ENCODE measurements at regions not wholly inside any gene's neighbourhood (a gene's known extent, or its start where the extent isn't known, plus 50 kb on each side); places are given as distances from the start of the nearest gene placed in this dataset.

DNA sequence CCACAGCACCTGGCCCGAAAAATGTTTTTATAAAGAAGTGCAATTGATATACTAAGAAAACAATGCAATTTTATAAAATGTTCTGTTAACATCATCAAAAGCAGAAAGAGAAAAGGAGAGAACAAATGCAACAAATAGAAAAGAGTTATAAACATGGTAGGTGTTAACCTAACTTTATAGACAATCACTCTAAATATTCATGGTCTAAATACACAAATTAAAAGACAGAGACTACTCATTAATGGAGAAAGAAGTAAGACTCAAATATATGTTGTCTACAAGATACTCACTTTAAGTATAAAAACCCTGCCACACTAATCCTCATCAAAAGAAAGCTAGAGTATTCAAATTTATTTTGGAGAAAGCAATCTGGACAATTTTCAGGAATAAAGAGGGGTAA lies 425.3 kb upstream of the ANKRD30A start:
- no peak for DNase-seq (ENCODE audit: low spot score)

DNA sequence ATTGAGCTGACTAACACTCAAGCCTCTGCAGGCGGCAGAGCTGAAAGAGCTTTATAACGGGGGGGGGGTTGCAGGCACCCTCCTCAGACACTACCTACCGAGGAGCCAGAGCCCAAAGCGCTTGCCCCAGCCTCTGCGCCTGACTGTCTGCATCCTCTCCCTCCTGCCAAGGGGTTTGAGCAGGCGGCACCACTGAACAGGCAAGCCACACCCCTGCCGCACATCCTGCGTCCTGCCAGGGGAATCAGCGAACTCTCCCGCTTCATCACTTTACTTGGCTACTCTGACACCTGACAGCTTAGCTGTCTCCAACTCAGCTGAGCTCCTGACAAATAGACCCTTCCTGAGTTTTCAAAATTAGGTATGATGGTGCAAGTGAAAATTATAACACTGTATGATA lies 432.6 kb upstream of the ANKRD30A start:
- DNase-seq (ENCODE audit: low spot score) = no peak

DNA sequence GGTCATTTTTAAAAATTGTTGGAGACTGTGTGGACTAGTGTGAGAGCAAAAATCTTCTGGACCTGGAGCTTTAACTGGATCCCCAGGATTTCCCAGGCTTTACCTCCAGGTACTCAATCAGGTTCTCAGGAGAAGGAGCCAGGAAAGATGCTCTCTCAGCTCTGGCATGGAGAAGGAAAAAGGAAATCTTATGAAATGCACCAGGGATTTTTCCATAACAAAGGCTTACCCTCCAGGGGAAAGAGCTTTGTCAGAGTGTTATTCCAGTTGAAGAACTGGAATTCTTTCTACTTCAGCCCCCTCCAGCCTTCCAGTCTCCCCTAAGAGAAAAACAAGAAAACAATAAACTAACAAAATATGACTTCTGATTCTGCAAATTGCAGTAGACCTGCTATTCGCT lies 436.7 kb upstream of the ANKRD30A start:
- no peak for DNase-seq (ENCODE audit: low spot score)

DNA sequence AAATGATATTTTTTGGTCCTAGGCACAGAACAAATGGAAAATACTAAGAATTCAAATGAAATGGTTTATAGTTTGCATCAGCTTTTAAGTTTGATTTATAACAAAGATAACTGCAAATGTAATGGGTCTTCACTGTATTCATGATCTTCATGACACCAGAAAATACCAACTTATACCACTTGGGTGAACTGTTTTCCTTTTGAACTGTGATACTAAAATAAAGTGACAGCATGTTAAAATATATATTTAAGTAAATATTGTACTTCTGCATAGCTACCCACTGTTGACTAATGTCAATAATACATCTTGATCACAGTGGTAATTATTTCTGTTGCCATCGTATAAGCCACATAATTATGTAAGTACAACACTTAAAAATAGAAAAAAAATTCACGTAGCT lies 442.0 kb upstream of the ANKRD30A start:
- no peak for DNase-seq (ENCODE audit: low spot score)

DNA sequence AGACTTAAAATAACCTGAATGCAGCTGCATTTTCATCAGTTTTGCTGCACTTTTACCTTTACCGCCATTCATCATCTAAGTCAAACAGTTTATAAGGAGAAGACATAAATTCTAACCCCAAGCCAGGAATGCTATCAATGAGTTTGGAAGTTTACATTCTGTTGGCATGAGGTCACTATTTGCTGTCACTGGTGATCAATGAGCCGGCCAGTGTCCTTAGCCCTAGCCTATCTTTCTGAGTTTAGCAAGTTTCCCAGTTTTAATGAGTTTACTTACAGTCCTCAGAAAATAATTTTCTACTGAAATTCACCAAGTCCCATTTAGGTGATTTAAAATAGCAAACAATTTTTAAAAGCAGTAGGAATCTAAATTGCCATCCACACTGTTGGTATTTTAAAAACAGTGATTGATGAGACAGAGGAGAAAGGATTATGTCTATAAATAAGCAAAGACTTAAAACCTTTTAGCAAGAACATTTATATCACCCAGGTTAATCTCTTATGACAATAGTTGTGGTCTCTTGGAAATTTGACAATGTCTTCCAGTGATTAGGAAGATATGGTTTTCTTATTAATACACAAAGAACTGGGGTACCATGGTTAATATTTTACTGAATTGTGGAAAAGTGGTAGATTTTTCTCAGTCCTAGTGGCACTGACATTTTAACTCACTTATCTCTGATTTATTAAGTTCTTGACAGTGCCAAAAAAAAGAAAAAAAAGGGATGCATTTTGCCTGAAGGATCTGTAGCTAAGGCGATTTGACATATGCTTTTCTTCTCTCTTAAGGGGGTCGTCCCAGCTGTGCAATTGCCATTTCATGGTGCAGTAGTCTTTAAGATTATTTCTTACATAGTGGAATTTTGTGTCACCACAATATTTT lies 443.4 kb upstream of the ANKRD30A start:
- DNase-seq (ENCODE audit: low spot score) = no peak

DNA sequence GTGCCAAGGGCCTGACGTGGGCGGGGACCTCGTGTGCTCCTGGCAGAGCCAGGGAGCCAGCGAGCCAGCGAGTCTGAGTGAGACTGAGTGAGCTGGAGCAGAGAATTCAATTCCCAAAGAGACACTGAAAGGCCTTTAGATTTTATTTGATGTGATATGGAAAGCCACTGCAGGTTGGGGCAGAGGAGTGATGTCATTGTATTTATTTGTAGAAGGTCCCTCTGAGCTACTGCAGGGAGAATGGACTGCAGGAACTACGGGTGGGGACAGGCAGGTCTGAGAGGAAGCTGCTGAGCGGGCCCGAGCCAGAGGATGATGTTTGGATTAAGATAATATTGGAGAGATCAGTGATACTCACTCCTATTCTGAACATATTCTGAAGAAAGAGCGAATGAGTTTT lies 445.8 kb upstream of the ANKRD30A start:
- DNase-seq (ENCODE audit: low spot score) = no peak

DNA sequence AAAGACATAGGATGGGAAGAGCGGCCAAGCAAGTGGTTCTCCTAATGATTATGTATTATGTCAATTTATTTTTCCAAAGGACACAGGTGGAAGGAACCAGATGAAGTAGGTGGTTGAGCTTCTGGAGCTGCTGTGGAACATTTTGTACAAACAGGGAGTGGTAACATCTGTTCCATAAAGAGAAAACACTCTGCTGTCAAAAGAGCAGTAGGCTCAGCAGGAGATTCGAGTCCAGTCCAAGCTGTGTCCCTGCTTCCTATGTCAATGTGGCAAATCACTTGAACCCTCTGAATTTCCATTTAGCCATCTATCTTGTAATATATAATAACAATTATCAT lies 448.0 kb upstream of the ANKRD30A start:
- no peak for DNase-seq (ENCODE audit: low spot score)

DNA sequence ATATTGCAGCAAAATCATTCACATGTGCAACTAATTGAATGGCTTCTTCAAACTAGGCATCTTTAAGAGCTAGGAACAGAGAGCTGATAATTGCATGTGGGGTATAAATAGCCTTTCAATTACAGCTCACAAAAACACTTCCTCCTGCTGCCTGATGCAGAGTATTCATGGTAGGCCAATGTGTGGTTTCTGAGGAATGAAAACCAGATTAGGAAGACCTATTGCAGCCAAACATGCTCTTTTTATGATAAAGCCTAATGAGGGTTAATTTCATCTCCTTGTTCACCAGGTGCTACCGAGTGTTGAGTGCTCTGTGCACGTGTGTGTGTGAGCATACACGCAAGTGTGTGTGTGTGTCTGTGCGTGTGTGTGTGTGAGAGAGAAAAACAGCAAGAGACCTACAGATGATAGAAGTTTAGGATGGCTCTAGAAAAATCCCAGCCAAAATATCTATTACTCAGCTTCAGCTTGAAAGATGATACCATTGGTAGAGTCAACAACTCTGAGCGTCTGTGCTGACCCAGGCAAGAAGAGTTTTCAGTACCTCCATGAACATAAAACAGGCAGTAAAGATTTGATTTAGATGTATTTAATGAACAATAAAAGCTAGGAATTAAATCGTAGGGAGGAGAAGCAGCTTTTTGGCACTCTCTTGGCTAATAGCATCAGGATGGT lies 448.5 kb upstream of the ANKRD30A start:
- no peak for DNase-seq (ENCODE audit: low spot score)

DNA sequence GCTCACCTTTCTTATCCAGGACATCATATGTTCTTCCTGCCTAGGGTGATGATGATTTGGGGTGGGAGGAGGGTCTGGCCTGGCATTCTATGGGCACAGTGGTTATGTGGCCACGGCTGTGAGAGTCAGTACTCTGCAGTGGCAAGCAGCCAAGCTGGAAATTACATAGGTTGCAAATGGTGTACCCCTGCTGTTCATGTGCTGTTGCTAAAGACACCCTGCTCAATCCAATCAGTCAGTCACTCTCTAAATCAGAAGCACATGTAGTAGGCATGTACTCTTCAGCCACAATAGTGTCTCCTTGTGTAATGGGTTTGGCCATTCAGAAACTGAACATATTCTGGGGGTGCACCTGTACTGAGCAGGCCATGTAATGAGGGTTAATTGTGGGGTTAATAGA lies 449.1 kb upstream of the ANKRD30A start:
- no peak for DNase-seq (ENCODE audit: low spot score)

DNA sequence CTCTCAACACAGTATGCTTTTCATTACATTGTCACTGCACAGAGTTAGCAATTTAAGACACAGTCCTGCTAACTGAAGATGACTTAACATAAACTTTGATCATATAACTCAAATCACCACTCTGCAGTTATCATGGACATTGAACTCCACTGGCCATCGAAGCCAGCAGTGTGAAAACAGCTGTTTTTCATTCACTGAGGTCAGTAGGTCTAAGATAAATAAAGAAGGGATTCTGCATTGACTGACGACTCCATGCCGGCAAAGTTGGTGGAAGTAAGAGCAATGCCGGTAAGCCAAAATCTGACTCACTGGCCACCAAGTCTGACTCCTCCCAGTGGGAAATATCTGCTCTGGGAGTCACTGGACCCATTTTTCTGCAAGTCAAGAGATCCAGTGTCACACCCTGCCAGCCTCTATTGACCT lies 449.9 kb upstream of the ANKRD30A start:
- DNase-seq (ENCODE audit: low spot score) = no peak

DNA sequence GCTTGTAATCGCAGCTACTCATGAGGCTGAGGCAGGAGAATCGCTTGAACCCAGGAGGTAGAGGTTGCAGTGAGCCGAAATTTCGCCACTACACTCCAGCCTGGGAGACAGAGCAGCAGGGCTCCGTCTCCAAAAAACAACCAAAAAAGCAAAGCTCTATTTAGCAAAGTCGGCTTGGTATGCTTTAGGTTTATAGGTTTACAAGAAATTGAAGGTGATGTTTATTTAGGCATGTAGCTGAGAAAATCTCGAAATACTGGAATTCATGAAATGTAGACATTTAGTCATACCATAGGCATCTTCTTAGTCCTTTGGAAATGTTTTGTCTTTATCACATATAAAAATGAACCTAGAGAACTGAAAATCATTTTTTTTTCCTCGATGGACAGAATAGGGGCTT lies 453.8 kb upstream of the ANKRD30A start:
- DNase-seq (ENCODE audit: low spot score) = no peak

DNA sequence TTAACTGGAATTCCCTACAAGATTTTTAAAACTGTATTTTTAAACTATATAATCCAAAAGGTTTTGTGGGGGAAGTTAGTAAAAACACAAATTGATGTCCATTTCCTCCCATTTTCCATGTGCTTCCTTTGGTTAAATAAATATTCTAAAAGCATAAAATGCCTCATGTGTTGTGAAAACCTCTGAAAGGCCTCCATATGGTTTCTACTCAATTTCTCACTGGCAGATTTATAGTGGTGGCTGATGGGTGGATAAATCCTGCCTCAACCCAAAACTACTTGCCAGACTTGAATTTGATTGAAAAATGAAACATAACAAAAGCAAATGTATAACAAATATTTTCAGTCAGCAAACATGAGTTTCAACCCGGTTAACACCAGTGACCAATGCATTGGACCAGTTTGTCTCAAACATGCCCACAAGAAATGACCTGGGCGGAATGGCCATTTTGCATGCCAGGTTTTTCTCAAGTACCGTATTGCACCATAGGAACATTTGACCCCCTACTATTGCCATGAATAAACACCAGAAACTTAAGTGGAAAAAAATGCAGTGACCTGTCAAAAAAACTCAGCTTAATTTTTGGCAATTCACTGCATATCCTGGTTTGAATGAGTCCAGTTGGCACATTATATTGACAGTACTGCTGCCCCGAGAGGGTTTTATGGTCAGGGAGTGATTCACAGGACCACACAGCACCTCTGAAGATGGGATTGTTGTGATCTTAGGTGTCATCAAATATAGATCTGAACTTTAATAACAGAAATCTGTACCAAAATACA lies 454.6 kb upstream of the ANKRD30A start:
- DNase-seq (ENCODE audit: low spot score) = no peak

DNA sequence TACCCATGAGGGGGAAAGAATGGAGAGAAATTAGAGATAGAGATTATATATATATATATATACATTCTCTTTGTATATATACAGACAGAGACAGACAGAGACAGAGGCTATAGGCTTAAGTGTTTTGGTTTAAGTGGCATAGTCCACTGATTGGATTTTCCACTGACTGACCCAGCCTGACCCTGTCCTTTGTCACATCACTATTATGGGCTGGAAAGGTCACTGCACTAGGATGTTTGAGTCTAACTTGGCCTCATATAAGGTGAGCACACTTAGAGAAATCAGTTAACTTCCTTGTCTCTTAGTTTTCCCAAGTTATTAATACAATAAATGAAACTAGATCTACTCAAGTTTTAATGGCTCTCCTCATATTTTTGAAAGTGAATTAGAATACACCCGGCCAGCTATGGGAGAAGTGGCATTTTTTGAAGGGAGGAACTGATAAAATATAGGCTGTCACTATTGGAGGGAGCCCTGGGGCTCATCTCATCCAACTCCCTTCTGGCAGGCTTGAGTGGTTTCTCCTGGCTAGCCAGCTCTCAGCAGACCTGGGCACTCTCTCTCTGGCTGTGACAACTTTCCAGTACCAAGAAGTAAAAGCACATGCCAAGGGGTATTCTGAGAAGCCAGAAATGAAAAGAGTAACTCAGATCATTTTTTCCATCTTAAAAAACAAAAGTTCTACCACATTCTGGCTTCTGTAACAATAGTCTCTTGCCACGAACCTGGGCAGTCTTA lies 455.6 kb upstream of the ANKRD30A start:
- DNase-seq (ENCODE audit: low spot score) = no peak

DNA sequence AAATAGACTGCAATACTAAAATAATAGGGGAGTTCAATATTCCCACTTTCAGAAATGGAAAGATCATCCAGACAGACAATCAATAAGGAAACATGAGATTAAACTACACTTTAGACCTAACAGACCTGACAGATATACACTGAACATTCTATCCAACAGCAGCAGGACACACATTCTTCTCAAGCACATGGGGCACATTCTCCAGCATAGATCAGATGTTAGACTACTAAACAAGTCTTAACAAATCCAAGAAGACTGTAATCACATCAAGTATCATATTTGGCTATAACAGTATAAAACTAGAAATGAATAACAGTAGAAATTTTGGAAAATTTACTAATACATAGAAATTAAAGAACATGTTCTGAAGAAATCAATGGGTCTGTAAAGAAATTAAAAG lies 458.9 kb upstream of the ANKRD30A start:
- no peak for DNase-seq (ENCODE audit: low spot score)

DNA sequence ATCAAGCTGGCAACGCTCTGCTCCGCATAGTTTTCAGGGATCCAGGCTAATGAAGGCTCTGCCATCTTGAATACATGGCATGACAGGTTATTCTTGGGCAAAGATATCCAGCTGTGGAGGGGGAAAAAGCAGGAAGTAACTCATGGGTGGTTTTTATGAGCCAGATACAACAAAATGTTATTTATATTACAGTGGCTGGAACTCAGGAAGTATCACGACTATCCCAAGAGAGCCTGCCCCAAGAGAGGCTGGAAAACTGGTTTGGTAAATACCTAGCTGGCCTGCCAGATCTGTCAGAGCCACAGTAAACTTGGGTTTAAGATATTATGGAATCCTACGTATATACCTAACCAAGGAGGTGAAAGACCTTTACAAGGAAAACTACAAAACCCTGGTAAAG lies 462.8 kb upstream of the ANKRD30A start:
- no peak for DNase-seq (ENCODE audit: low spot score)

DNA sequence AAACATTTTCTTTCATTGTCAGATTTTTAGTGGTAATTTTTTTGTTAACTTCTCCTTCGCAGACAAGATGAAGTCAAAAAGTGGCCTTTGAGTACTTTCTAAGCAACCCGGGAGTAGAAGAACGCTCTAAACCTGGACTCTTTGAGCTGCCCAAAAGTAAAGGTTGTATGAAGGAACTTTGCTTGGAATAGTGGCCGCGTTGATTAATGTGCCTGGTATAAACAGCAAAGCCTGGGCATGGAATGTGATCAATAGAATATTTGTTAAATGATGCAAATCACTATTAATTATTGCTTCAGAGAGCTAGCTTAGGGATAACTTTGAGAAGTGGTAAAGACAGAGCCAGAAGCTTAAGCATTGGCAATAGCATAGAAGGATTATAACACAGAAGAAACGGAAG lies 475.1 kb upstream of the ANKRD30A start:
- DNase-seq (ENCODE audit: low spot score) = no peak

DNA sequence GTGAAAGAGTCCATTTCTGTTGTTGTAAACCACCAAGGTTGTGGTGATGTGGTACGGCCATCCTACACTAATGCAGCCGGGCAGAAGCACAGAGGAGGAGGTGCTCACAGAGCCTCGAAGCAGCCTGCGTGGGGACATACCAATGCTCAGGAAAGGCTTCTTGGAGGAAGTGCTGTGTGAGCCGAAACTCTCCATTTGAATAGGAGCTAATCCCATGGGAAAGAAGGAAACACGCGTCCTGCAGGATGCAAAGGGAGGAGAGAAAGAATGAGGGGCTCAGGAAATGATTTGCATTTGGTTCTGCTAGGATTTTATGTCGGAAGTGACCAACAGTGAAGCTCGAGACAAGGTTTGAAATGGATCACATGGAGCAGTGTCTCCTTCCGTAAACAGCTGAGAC lies 477.9 kb upstream of the ANKRD30A start:
- DNase-seq (ENCODE audit: low spot score) = no peak

DNA sequence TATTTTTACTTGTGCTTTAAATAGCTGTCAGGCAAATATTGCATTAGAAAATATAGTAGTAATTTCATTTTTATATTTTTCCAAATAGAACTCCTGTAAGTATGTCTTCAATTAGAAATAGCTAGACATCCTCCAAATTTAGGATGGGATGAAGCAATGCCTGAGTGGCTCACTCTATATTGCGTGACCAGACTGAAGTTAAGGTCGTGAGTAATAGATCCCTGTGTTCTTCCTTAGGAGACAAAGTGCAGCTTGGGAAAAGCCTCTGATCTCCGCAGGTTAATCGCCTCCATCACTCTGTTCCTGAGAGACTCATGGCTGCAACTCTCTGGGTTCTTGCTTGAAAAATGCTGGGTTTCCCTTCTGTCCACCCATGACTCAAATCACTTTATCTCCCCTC lies 484.8 kb upstream of the ANKRD30A start:
- DNase-seq (ENCODE audit: low spot score) = no peak

DNA sequence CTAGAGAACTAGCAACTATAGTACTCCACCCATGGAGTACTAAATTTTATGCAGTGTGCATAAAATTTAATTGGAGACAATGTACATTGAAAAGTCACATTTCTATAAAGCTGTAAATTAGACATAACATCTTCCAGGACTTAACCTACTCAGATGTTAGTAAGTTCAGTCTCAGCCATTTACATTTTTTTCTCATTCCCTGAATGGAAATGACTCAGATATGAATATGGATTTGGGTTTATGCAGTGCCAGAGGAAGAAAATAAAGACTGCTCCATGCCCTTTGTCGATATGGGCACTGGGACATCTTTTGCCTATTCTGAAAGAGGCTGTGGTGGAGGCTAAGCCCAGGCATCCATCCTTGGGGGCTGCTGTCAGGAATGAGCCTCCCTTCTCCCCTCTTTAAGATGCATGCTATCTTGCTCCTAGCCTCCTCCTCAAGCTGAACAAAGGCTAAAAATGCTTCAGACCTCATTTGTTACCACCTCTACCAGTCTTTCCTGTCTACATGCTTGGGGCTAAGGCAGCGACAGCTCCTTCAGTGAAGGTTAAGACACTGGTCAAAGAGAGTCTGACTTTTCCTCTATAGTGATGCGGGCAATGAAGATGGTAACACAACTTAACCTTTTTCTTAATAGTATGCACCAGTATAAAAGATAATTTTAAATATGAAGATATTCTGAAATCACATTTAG lies 486.8 kb upstream of the ANKRD30A start:
- DNase-seq (ENCODE audit: low spot score) = no peak

DNA sequence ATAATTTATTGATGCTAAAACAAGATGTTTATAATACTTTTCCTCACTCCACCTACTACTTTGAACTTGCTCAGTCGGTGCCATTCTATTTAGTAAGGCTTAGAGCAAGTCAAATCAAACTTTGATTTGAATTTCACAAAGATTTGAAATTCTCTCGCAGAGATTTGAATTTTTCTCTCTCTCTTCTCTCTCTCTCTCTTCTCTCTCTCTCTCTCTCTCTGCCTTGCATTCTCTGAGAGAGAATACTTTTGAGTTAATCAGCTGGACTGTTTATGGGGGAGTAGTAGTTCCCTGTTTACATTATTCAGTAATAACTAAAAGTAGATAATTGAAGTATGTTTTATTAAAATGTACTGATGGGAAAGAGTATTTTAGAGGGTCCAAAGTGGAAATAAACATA lies 488.5 kb upstream of the ANKRD30A start:
- DNase-seq (ENCODE audit: low spot score) = no peak

DNA sequence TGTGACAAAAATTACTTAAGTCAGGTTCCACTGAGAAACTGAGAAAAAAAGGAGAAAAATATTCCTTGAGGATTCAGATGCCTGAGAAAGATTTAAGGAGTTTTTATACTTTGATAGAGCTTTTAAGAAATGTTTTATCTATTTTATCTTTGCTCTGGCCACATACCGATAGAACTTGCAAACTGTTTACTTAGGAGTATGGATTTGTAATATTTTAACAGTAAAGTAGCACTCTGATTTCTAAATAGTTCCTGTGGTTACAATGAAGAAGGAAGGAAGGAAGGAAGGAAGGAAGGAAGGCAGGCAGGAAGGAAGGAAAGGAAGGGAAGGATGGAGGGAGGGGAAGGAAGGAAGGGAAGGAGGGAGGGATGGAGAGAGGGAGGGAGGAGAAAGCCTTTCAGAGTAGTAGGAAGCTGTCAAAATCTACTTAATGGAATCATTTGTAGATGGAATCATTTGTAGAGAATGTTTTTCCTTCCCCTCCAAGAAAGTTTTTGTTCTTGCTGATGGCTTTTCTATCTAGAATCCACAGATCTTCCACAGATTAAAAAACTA lies 489.0 kb upstream of the ANKRD30A start:
- DNase-seq (ENCODE audit: low spot score) = no peak
